ENCODE measurements at regions not wholly inside any gene's neighbourhood (a gene's known extent, or its start where the extent isn't known, plus 50 kb on each side); places are given as distances from the start of the nearest gene placed in this dataset.

GRCh38 chr7:67635271-67635670 is 638.6 kb downstream of the TYW1 start:
- TF ChIP-seq CTCF (tag by site-specific recombination; IDR thresholded peaks at IDR 0.05) (no peak), SETDB1 (IDR thresholded peaks at IDR 0.05; ENCODE audit: insufficient read length, low read length) (no peak), ZNF2 (tag by site-specific recombination; IDR thresholded peaks at IDR 0.05) (no peak), ZNF423 (tag by site-specific recombination; IDR thresholded peaks at IDR 0.05) (no peak), ZBTB8A (tag by site-specific recombination; IDR thresholded peaks at IDR 0.05) (no peak), TSHZ1 (tag by site-specific recombination; IDR thresholded peaks at IDR 0.05; ENCODE audit: borderline replicate concordance) (no peak), ZNF202 (tag by site-specific recombination; IDR thresholded peaks at IDR 0.05; ENCODE audit: borderline replicate concordance) (no peak), ZSCAN18 (tag by site-specific recombination; IDR thresholded peaks at IDR 0.05) (no peak), ZNF133 (tag by site-specific recombination; IDR thresholded peaks at IDR 0.05) (no peak), ZNF677 (tag by site-specific recombination; IDR thresholded peaks at IDR 0.05) (no peak), ZNF768 (tag by site-specific recombination; IDR thresholded peaks at IDR 0.05) (no peak)

Measured in HEK293 (cell line).